ENCODE measurements at regions not wholly inside any gene's neighbourhood (a gene's known extent, or its start where the extent isn't known, plus 50 kb on each side); places are given as distances from the start of the nearest gene placed in this dataset.
"Not testable (repeated sequence)": the region's sequence is repeated elsewhere in the genome, so short reads cannot be mapped to it uniquely, and the experiment has no call there.

DNA sequence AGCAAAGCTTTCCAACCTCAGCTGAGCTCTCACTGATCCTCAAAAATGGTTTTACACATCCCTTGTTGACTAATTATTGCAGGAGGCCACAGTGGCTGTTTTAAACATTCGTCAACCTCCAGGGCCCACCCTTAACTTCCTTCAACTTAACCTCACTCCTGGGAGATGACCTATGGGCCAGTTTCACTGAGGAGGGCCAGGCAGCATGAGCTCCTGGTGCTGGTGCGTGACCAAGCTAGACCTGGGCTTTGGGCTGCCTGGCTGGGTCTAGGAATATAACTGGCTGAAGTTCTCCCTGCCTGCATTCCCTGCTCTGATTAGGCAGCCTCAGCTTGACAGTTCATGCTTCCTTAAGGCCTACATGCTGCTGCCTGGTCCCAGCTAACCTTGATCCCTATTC is 273.7 kb upstream of the ATP11B start:
- DNase-seq (ENCODE audit: low read depth, low spot score) (no peak), FAIRE-seq (no peak)
- intact Hi-C loops (cut with micrococcal nuclease) (no loop called here), dilution Hi-C loops (cut with MboI; ENCODE audit: extremely low pct_ligation_motif_present, low sequenced_read_pairs) (no loop called here)
- Histone ChIP-seq H3K4me1 (ENCODE audit: control insufficient read depth, extremely low read depth, insufficient read depth, low read length) (no peaks in the 10 kb centered on the region), H3K4me3 (replicated peaks in 1 of 3; ENCODE audit: insufficient read depth in 1 of 3, low read depth in 1 of 3, low read length in 3 of 3) (no peak overlapping the region), H4K20me1 (replicated peaks; ENCODE audit: control insufficient read depth, extremely low read depth, insufficient read depth, low read length) (no peaks in the 10 kb centered on the region), H3K9me1 (replicated peaks; ENCODE audit: control insufficient read depth, extremely low read depth, insufficient read depth, low read length) (no peaks in the 10 kb centered on the region), H2AFZ (ENCODE audit: low read depth, low read length) (no peak overlapping the region), H3K9ac (replicated peaks; ENCODE audit: extremely low read depth, insufficient read depth, low read length) (no peak overlapping the region), H3K79me2 (ENCODE audit: control insufficient read depth, insufficient read depth, low read length) (no peaks in the 10 kb centered on the region), H3K36me3 (ENCODE audit: control insufficient read depth in 2 of 2, extremely low read depth in 1 of 2, insufficient read depth in 2 of 2, low read length in 2 of 2) (no peaks in the 10 kb centered on the region), H3K9me3 (replicated peaks; ENCODE audit: control insufficient read depth, insufficient read depth, low read length) (no peaks in the 10 kb centered on the region), H3K27ac (ENCODE audit: insufficient read depth, low read depth, low read length) (no peak overlapping the region), H3K4me2 (ENCODE audit: insufficient read depth, low read length) (no peak overlapping the region), H3K27me3 (ENCODE audit: control insufficient read depth in 2 of 2, insufficient read depth in 2 of 2, low read length in 2 of 2) (no peaks in the 10 kb centered on the region)
- BruUV-seq (replicated peaks): no TSS peak
- CTCF ChIA-PET: interaction anchor here (0.9 to 1.1 kb wide), 2 partner anchors 9 to 11 kb away, joined by 3 read pairs; no protein-coding TSS in a partner anchor
- no peak for TF ChIP-seq JUN (IDR thresholded peaks at IDR 0.05; ENCODE audit: borderline replicate concordance, insufficient read depth, insufficient read length, low read depth)
- POLR2A ChIA-PET: no interaction called here

DNA sequence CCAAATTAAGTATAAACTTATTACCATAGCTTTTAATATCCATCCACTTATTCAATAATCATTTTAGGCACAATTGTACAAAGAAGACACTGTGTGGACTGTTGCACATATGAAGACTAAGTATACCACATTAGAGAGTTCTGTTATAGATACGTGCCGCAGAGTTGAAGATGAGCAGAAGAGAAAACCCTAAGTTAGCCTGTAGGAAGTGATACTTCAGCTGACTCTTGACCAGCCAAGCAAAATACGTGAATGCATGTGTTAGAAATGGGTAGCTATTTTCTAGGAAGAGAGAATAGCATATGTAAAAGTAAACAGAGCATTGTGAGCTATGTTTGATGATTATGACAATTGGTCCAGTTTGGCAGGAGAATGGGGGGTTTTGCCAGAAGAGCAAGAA is 272.0 kb upstream of the ATP11B start:
- dilution Hi-C loops (cut with MboI; ENCODE audit: extremely low pct_ligation_motif_present, low sequenced_read_pairs) (no loop called here), intact Hi-C loops (cut with micrococcal nuclease) (no loop called here)
- no peak overlapping the region for H3K4me2 ChIP-seq (ENCODE audit: insufficient read depth, low read length)
- H3K9me1 ChIP-seq (replicated peaks; ENCODE audit: control insufficient read depth, extremely low read depth, insufficient read depth, low read length): no peaks in the 10 kb centered on the region
- no TSS peak for BruUV-seq (replicated peaks)
- ChIA-PET CTCF (interaction anchor here (1.6 kb wide), 1 partner anchor 20 kb away, joined by 4 read pairs; no protein-coding TSS in a partner anchor), POLR2A (no interaction called here)
- no peak overlapping the region for H3K9ac ChIP-seq (replicated peaks; ENCODE audit: extremely low read depth, insufficient read depth, low read length)
- H3K4me3 ChIP-seq (replicated peaks in 1 of 3; ENCODE audit: insufficient read depth in 1 of 3, low read depth in 1 of 3, low read length in 3 of 3): no peak overlapping the region
- no peaks in the 10 kb centered on the region for H3K79me2 ChIP-seq (ENCODE audit: control insufficient read depth, insufficient read depth, low read length)
- H3K4me1 ChIP-seq (ENCODE audit: control insufficient read depth, extremely low read depth, insufficient read depth, low read length): no peaks in the 10 kb centered on the region
- H3K9me3 ChIP-seq (replicated peaks; ENCODE audit: control insufficient read depth, insufficient read depth, low read length): no peaks in the 10 kb centered on the region
- no peaks in the 10 kb centered on the region for H4K20me1 ChIP-seq (replicated peaks; ENCODE audit: control insufficient read depth, extremely low read depth, insufficient read depth, low read length)
- DNase-seq (ENCODE audit: low read depth, low spot score) (no peak), FAIRE-seq (no peak)
- no peak overlapping the region for H3K27ac ChIP-seq (ENCODE audit: insufficient read depth, low read depth, low read length)
- H3K36me3 ChIP-seq (ENCODE audit: control insufficient read depth in 2 of 2, extremely low read depth in 1 of 2, insufficient read depth in 2 of 2, low read length in 2 of 2): no peaks in the 10 kb centered on the region
- no peaks in the 10 kb centered on the region for H3K27me3 ChIP-seq (ENCODE audit: control insufficient read depth in 2 of 2, insufficient read depth in 2 of 2, low read length in 2 of 2)
- no peak overlapping the region for H2AFZ ChIP-seq (ENCODE audit: low read depth, low read length)
- TF ChIP-seq EZH2 (IDR thresholded peaks at IDR 0.05; ENCODE audit: borderline replicate concordance, low read depth, low read length, severe bottlenecking) (no peak), JUN (IDR thresholded peaks at IDR 0.05; ENCODE audit: borderline replicate concordance, insufficient read depth, insufficient read length, low read depth) (no peak), FOS (IDR thresholded peaks at IDR 0.05; ENCODE audit: borderline replicate concordance, insufficient read depth, low read length) (no peak), MYC (IDR thresholded peaks at IDR 0.05; ENCODE audit: low read depth, low read length) (no peak), POLR2AphosphoS5 (IDR thresholded peaks at IDR 0.05; ENCODE audit: insufficient read depth, low read depth, low read length) (no peak), GATA2 (IDR thresholded peaks at IDR 0.05; ENCODE audit: insufficient read depth, insufficient read length, low read depth, low read length) (no peak), POLR2A (IDR thresholded peaks at IDR 0.05; ENCODE audit: low read depth, low read length) (no peak)
- TF ChIP-seq, protein P1, sequence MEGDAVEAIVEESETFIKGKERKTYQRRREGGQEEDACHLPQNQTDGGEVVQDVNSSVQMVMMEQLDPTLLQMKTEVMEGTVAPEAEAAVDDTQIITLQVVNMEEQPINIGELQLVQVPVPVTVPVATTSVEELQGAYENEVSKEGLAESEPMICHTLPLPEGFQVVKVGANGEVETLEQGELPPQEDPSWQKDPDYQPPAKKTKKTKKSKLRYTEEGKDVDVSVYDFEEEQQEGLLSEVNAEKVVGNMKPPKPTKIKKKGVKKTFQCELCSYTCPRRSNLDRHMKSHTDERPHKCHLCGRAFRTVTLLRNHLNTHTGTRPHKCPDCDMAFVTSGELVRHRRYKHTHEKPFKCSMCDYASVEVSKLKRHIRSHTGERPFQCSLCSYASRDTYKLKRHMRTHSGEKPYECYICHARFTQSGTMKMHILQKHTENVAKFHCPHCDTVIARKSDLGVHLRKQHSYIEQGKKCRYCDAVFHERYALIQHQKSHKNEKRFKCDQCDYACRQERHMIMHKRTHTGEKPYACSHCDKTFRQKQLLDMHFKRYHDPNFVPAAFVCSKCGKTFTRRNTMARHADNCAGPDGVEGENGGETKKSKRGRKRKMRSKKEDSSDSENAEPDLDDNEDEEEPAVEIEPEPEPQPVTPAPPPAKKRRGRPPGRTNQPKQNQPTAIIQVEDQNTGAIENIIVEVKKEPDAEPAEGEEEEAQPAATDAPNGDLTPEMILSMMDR (IDR thresholded peaks at IDR 0.05; ENCODE audit: extremely low read depth in 1 of 2, insufficient read depth in 1 of 2, low read depth in 1 of 2, low read length in 2 of 2): no peak
- TF ChIP-seq, protein P2, sequence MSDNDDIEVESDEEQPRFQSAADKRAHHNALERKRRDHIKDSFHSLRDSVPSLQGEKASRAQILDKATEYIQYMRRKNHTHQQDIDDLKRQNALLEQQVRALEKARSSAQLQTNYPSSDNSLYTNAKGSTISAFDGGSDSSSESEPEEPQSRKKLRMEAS (IDR thresholded peaks at IDR 0.05; ENCODE audit: insufficient read depth, insufficient read length): no peak

DNA sequence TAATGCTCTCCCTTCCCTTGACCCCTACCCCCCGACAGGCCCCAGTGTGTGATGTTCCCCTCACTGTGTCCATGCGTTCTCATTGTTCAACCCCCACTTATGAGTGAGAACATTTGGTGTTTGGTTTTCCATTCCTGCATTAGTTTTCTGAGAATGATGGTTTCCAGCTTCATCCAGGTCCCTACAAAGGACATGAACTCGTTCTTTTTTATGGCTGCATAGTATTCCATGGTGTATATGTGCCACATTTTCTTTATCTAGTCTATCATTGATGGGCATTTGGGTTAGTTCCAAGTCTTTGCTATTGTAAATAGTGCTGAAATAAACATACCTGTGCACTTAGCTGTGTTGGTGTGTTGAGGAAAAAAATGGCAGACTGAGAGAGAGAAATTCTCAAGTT is 269.9 kb upstream of the ATP11B start:
- CTCF ChIA-PET: interaction anchor here (0.6 to 1.2 kb wide), 3 partner anchors 23 to 44 kb away, joined by 3 to 4 read pairs (median 3); no protein-coding TSS in a partner anchor
- H3K4me2 ChIP-seq (ENCODE audit: insufficient read depth, low read length); H3K4me3 ChIP-seq (replicated peaks in 1 of 3; ENCODE audit: insufficient read depth in 1 of 3, low read depth in 1 of 3, low read length in 3 of 3); dilution Hi-C loops (cut with MboI; ENCODE audit: extremely low pct_ligation_motif_present, low sequenced_read_pairs); FAIRE-seq; H4K20me1 ChIP-seq (replicated peaks; ENCODE audit: control insufficient read depth, extremely low read depth, insufficient read depth, low read length); H3K27me3 ChIP-seq (ENCODE audit: control insufficient read depth in 2 of 2, insufficient read depth in 2 of 2, low read length in 2 of 2); H3K9ac ChIP-seq (replicated peaks; ENCODE audit: extremely low read depth, insufficient read depth, low read length); H2AFZ ChIP-seq (ENCODE audit: low read depth, low read length); H3K9me3 ChIP-seq (replicated peaks; ENCODE audit: control insufficient read depth, insufficient read depth, low read length); DNase-seq (ENCODE audit: low read depth, low spot score); intact Hi-C loops (cut with micrococcal nuclease); BruUV-seq (replicated peaks); H3K36me3 ChIP-seq (ENCODE audit: control insufficient read depth in 2 of 2, extremely low read depth in 1 of 2, insufficient read depth in 2 of 2, low read length in 2 of 2); H3K79me2 ChIP-seq (ENCODE audit: control insufficient read depth, insufficient read depth, low read length); H3K27ac ChIP-seq (ENCODE audit: insufficient read depth, low read depth, low read length); H3K9me1 ChIP-seq (replicated peaks; ENCODE audit: control insufficient read depth, extremely low read depth, insufficient read depth, low read length); H3K4me1 ChIP-seq (ENCODE audit: control insufficient read depth, extremely low read depth, insufficient read depth, low read length); POLR2A ChIA-PET: not testable (repeated sequence)
